HG02852 (cell line): ENCODE measurements at regions not wholly inside any gene's neighbourhood (a gene's known extent, or its start where the extent isn't known, plus 50 kb on each side); places are given as distances from the start of the nearest gene placed in this dataset.

ENCODE experiments used
- ATAC-seq: cut with Tn5 transposase; IDR thresholded peaks from one replicate; pipeline ENCODE4 v1.9.1; 2021; ENCODE audit warnings: mild to moderate bottlenecking, moderate library complexity; ENCODE audit not compliant: unreplicated experiment

GRCh38 chr2:216745453-216745852 is 50.1 kb upstream of the IGFBP5 start:
- ATAC-seq, result no peak
